ENCODE measurements at regions not wholly inside any gene's neighbourhood (a gene's known extent, or its start where the extent isn't known, plus 50 kb on each side); places are given as distances from the start of the nearest gene placed in this dataset.

- TF ChIP-seq CTCF (IDR thresholded peaks at IDR 0.05; ENCODE audit: low read depth, low read length): no peak
- TF ChIP-seq EZH2phosphoT487 (IDR thresholded peaks at IDR 0.05; ENCODE audit: low read depth): no peak
Measured at GRCh38 chr5:15103864-15104263, 232.3 kb upstream of the ANKH start.

Measured in OCI-LY3 (cell line).